ENCODE measurements at regions not wholly inside any gene's neighbourhood (a gene's known extent, or its start where the extent isn't known, plus 50 kb on each side); places are given as distances from the start of the nearest gene placed in this dataset.

DNA sequence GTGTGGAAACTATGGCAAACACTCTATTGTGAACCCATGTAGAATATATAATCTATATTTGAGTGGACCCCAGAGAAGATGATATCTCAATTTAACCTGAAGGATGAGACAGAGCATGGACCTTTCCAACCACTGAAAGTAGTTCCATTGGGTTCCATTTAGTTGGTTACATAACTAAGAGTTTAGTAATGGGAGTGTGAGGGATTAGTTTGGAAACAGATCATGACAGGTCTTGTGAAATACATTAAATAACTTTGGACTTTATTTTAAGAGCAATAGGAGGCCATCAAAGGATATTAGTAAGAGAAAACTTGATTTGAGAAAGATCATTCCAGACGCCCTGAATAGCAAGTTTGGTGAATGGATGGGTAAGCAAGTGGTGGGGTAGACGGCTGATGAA lies 487.2 kb upstream of the ROBO2 start:
- Histone ChIP-seq H3K9me3 (ENCODE audit: low read length) (no peaks in the 10 kb centered on the region), H3K4me2 (ENCODE audit: low read length) (no peak overlapping the region), H3K4me1 (ENCODE audit: insufficient read depth, low read length, poor library complexity, severe bottlenecking) (no peaks in the 10 kb centered on the region), H3K79me2 (ENCODE audit: insufficient read depth, low read depth, low read length) (no peaks in the 10 kb centered on the region), H4K20me1 (ENCODE audit: insufficient read depth, low read length) (no peaks in the 10 kb centered on the region), H3K4me3 (ENCODE audit: low read depth, low read length, poor library complexity, severe bottlenecking) (no peak overlapping the region), H3K27ac (ENCODE audit: low read depth, low read length, poor library complexity, severe bottlenecking) (no peak overlapping the region), H2AFZ (ENCODE audit: low read length) (no peak overlapping the region), H3K36me3 (ENCODE audit: insufficient read depth, low read length) (no peaks in the 10 kb centered on the region), H3K9me2 (ENCODE audit: insufficient read depth, low read length) (no peaks in the 10 kb centered on the region)
- intact Hi-C loops (cut with micrococcal nuclease; ENCODE audit: unreplicated experiment) = no loop called here
- CTCF ChIA-PET (ENCODE audit: unreplicated experiment) = no interaction called here
- POLR2A ChIA-PET = no interaction called here
- BruUV-seq (replicated peaks) = no TSS peak
- TF ChIP-seq, protein P1, sequence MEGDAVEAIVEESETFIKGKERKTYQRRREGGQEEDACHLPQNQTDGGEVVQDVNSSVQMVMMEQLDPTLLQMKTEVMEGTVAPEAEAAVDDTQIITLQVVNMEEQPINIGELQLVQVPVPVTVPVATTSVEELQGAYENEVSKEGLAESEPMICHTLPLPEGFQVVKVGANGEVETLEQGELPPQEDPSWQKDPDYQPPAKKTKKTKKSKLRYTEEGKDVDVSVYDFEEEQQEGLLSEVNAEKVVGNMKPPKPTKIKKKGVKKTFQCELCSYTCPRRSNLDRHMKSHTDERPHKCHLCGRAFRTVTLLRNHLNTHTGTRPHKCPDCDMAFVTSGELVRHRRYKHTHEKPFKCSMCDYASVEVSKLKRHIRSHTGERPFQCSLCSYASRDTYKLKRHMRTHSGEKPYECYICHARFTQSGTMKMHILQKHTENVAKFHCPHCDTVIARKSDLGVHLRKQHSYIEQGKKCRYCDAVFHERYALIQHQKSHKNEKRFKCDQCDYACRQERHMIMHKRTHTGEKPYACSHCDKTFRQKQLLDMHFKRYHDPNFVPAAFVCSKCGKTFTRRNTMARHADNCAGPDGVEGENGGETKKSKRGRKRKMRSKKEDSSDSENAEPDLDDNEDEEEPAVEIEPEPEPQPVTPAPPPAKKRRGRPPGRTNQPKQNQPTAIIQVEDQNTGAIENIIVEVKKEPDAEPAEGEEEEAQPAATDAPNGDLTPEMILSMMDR (conservative IDR thresholded peaks at IDR 0.05; ENCODE audit: low read length) = no peak
- no peak for TF ChIP-seq EZH2phosphoT487 (IDR thresholded peaks at IDR 0.05; ENCODE audit: borderline replicate concordance, low read depth, low read length)
- DNase-seq (ENCODE audit: low spot score) = no peak

DNA sequence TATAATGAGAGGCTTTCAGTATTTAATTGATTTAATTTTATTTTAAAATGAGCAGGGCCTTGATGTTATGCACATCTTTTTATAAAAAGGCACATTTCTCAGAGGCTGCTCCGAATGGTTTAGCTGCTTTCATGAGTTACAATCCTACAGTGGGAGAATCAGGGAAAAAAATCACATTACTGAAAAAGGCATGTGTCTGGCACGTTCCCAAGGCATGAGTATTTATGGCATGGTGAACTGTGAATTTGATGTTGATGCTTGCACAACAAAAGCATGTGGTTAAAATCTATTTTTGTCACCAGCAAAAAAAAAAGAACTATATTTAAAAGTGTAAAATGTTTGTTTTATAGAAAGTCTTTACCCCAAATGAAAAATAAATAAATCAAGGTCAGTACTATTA lies 485.2 kb upstream of the ROBO2 start:
- no peak for DNase-seq (ENCODE audit: low spot score)
- Histone ChIP-seq H3K9me3 (ENCODE audit: low read length) (no peaks in the 10 kb centered on the region), H3K4me2 (ENCODE audit: low read length) (no peak overlapping the region), H3K79me2 (ENCODE audit: insufficient read depth, low read depth, low read length) (no peaks in the 10 kb centered on the region), H3K9me2 (ENCODE audit: insufficient read depth, low read length) (no peaks in the 10 kb centered on the region), H3K36me3 (ENCODE audit: insufficient read depth, low read length) (no peaks in the 10 kb centered on the region), H2AFZ (ENCODE audit: low read length) (no peak overlapping the region), H4K20me1 (ENCODE audit: insufficient read depth, low read length) (no peaks in the 10 kb centered on the region), H3K27ac (ENCODE audit: low read depth, low read length, poor library complexity, severe bottlenecking) (no peak overlapping the region), H3K4me1 (ENCODE audit: insufficient read depth, low read length, poor library complexity, severe bottlenecking) (no peaks in the 10 kb centered on the region), H3K4me3 (ENCODE audit: low read depth, low read length, poor library complexity, severe bottlenecking) (no peak overlapping the region)
- intact Hi-C loops (cut with micrococcal nuclease; ENCODE audit: unreplicated experiment) = no loop called here
- TF ChIP-seq, protein P1 (conservative IDR thresholded peaks at IDR 0.05; ENCODE audit: low read length) = no peak
- no peak for TF ChIP-seq EZH2phosphoT487 (IDR thresholded peaks at IDR 0.05; ENCODE audit: borderline replicate concordance, low read depth, low read length)
- BruUV-seq (replicated peaks) = no TSS peak
- ChIA-PET POLR2A (interaction anchor here (1.0 kb wide), 1 partner anchor 8 kb away, joined by 3 read pairs; no protein-coding TSS in a partner anchor), CTCF (ENCODE audit: unreplicated experiment) (no interaction called here)

DNA sequence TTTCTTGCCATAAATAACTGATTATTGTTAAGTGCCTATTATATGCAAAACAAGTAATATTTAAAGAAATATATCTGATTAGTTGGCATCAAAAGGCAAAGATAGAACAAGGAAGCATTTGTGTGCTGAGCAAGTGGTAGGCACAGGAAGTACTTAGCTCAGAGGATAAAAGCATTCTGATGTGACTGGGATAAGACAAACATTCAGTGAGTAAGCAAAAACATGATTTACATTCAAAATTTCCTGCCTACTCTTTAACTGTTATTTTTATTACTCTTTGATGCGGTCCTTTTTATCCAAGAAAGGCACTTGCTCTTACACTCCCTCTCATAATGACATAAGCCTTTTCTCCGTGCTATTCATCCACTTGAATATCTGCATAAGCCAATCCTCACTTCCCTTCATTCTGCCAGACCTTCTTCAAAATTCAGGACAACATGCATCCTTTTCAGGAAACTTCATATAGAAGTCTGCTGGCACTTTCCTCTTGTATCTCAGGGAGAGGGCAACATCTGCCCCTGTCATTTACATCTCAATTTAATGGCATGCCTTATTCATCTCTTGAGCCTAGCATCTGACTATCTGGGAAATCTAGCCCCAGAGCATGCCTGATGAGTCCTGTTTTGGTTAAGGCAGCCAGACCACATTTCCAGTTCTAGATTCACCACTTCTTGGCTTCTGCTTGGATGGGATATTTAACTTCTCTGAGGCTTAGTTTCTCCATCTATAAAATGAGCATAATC lies 478.2 kb upstream of the ROBO2 start:
- BruUV-seq (replicated peaks) = no TSS peak
- CTCF ChIA-PET (ENCODE audit: unreplicated experiment) = no interaction called here

More for the DNA sequence above, 478.2 kb upstream of the ROBO2 start:
- no peaks in the 10 kb centered on the region for H3K9me2 ChIP-seq (ENCODE audit: insufficient read depth, low read length)
- TF ChIP-seq, protein P1 (conservative IDR thresholded peaks at IDR 0.05; ENCODE audit: low read length) = no peak
- TF ChIP-seq EZH2phosphoT487 (IDR thresholded peaks at IDR 0.05; ENCODE audit: borderline replicate concordance, low read depth, low read length) = no peak
- H3K36me3 ChIP-seq (ENCODE audit: insufficient read depth, low read length) = no peaks in the 10 kb centered on the region
- no peaks in the 10 kb centered on the region for H3K4me1 ChIP-seq (ENCODE audit: insufficient read depth, low read length, poor library complexity, severe bottlenecking)
- no peak for DNase-seq (ENCODE audit: low spot score)
- H4K20me1 ChIP-seq (ENCODE audit: insufficient read depth, low read length) = no peaks in the 10 kb centered on the region
- intact Hi-C loops (cut with micrococcal nuclease; ENCODE audit: unreplicated experiment) = no loop called here
- POLR2A ChIA-PET = interaction anchor here (0.5 kb wide), 1 partner anchor 395 kb away, joined by 3 read pairs; no protein-coding TSS in a partner anchor
- H3K27ac ChIP-seq (ENCODE audit: low read depth, low read length, poor library complexity, severe bottlenecking) = no peak overlapping the region
- no peaks in the 10 kb centered on the region for H3K9me3 ChIP-seq (ENCODE audit: low read length)
- no peak overlapping the region for H3K4me3 ChIP-seq (ENCODE audit: low read depth, low read length, poor library complexity, severe bottlenecking)
- H3K4me2 ChIP-seq (ENCODE audit: low read length) = no peak overlapping the region
- H2AFZ ChIP-seq (ENCODE audit: low read length) = no peak overlapping the region
- H3K79me2 ChIP-seq (ENCODE audit: insufficient read depth, low read depth, low read length) = no peaks in the 10 kb centered on the region
